IMR-90 (cell line): ENCODE measurements at regions not wholly inside any gene's neighbourhood (a gene's known extent, or its start where the extent isn't known, plus 50 kb on each side); places are given as distances from the start of the nearest gene placed in this dataset.

Experiments
- ATAC-seq: fragments of 200-7000 bp; cut with Tn5 transposase; 2 replicates; pipeline ENCODE4 v1.9.1; 2020; ENCODE audit warnings: low read depth, mild to moderate bottlenecking, moderate library complexity
- BruUV-seq: library from RNA; stranded (reverse); fragments of 400-500 nt; replicated peaks from 2 replicates; lab custom pipeline; 2021; lab: Mats Ljungman, UMichigan
- CTCF ChIA-PET: fragments of 300-600 bp; formaldehyde crosslinking; extraction: SDS; loops from one replicate; lab custom pipeline; 2021; ENCODE audit warnings: antibody characterized with exemption; lab: Yijun Ruan, JAX
- POLR2A ChIA-PET: fragments of 300-600 bp; sonication (Branson Sonifier 250); formaldehyde crosslinking; loops from one replicate; lab custom pipeline; 2022; ENCODE audit warnings: antibody characterized with exemption; ENCODE audit not compliant: unreplicated experiment; lab: Charles Lee
- DNase-seq: peaks from one replicate; pipeline ENCODE4 v3.0.0; 2013
- H2AFZ ChIP-seq: replicated peaks from 2 replicates; pipeline ENCODE3; 2013; ENCODE audit warnings: low read length, mild to moderate bottlenecking; ENCODE audit not compliant: poor library complexity
- H2AK5ac ChIP-seq: 2 replicates; pipeline ENCODE4 v1.6.1; 2013; ENCODE audit warnings: low read depth, low read length, inconsistent platforms
- H2AK9ac ChIP-seq: replicated peaks from 2 replicates; pipeline ENCODE3; 2013; ENCODE audit warnings: mild to moderate bottlenecking, low read depth, low read length, moderate library complexity; ENCODE audit not compliant: poor library complexity
- H2BK120ac ChIP-seq: 2 replicates; pipeline ENCODE4 v1.6.1; 2013; ENCODE audit warnings: low read depth, low read length, inconsistent platforms
- H2BK15ac ChIP-seq: 3 replicates; pipeline ENCODE4 v1.6.1; 2013; ENCODE audit warnings: low read depth, low read length, inconsistent platforms
- H2BK20ac ChIP-seq: 2 replicates; pipeline ENCODE4 v1.6.1; 2013; ENCODE audit warnings: low read depth, mild to moderate bottlenecking, inconsistent platforms, low read length, moderate library complexity
- H2BK5ac ChIP-seq: 2 replicates; pipeline ENCODE4 v1.6.1; 2013; ENCODE audit warnings: mild to moderate bottlenecking, low read depth, low read length, inconsistent platforms; ENCODE audit not compliant: poor library complexity, severe bottlenecking
- H3K14ac ChIP-seq: replicated peaks from 2 replicates; pipeline ENCODE4 v1.6.1; 2013; ENCODE audit warnings: low read depth, low read length, inconsistent platforms
- H3K18ac ChIP-seq: 2 replicates; pipeline ENCODE4 v1.6.1; 2013; ENCODE audit warnings: low read depth, low read length, control low read depth
- H3K23ac ChIP-seq: 2 replicates; pipeline ENCODE4 v1.6.1; 2013; ENCODE audit warnings: low read depth, low read length, inconsistent platforms
- H3K27ac ChIP-seq: 2 replicates; pipeline ENCODE4 v1.5.1; 2013; ENCODE audit warnings: mild to moderate bottlenecking, control low read depth, low read length; ENCODE audit not compliant: insufficient read depth
- H3K27me3 ChIP-seq: 2 replicates; pipeline ENCODE4 v1.6.1; 2013; ENCODE audit warnings: low read length; ENCODE audit not compliant: control insufficient read depth, insufficient read depth
- H3K36me3 ChIP-seq: 2 replicates; pipeline ENCODE4 v1.6.1; 2013; ENCODE audit warnings: low read length, mixed read lengths; ENCODE audit not compliant: control insufficient read depth, insufficient read depth
- H3K4ac ChIP-seq: 2 replicates; pipeline ENCODE4 v1.6.1; 2013; ENCODE audit warnings: low read depth, low read length, inconsistent platforms
- H3K4me1 ChIP-seq: 2 replicates; pipeline ENCODE4 v1.6.1; 2013; ENCODE audit warnings: low read length, mixed read lengths; ENCODE audit not compliant: control insufficient read depth, insufficient read depth
- H3K4me2 ChIP-seq: 2 replicates; pipeline ENCODE4 v1.6.1; 2013; ENCODE audit warnings: low read depth, mild to moderate bottlenecking, control low read depth, low read length, moderate library complexity
- H3K4me3 ChIP-seq: 2 replicates; pipeline ENCODE4 v1.5.1; 2013; ENCODE audit warnings: low read depth, mild to moderate bottlenecking, control low read depth, low read length, moderate library complexity; ENCODE audit not compliant: insufficient read depth
- H3K56ac ChIP-seq: 2 replicates; pipeline ENCODE4 v1.6.1; 2013; ENCODE audit warnings: low read length, inconsistent platforms; ENCODE audit not compliant: insufficient read depth; ENCODE audit errors: extremely low read depth
- H3K79me1 ChIP-seq, 2 experiments: 2 replicates each; pipeline ENCODE4 v1.6.1; 2013; ENCODE audit warnings: low read length in 2 of 2, inconsistent platforms in 1 of 2, low read depth in 1 of 2
- H3K9ac ChIP-seq: 2 replicates; pipeline ENCODE4 v1.6.1; 2013; ENCODE audit warnings: low read depth, low read length, control low read depth
- H3K9me1 ChIP-seq: 2 replicates; pipeline ENCODE4 v1.6.1; 2013; ENCODE audit warnings: low read length, inconsistent platforms; ENCODE audit not compliant: insufficient read depth
- H3K9me3 ChIP-seq: 2 replicates; pipeline ENCODE4 v1.6.1; 2013; ENCODE audit warnings: low read length; ENCODE audit not compliant: control insufficient read depth, insufficient read depth
- H4K20me1 ChIP-seq: 2 replicates; pipeline ENCODE4 v1.6.1; 2013; ENCODE audit warnings: low read length, inconsistent platforms; ENCODE audit not compliant: insufficient read depth
- H4K5ac ChIP-seq: 2 replicates; pipeline ENCODE4 v1.6.1; 2013; ENCODE audit warnings: mild to moderate bottlenecking, low read depth, low read length, control low read depth
- H4K8ac ChIP-seq, 2 experiments: 2 replicates each; pipeline ENCODE4 v1.6.1; 2013; ENCODE audit warnings: low read depth in 2 of 2, low read length in 2 of 2, control low read depth in 1 of 2, inconsistent platforms in 1 of 2
- H4K91ac ChIP-seq: 2 replicates; pipeline ENCODE4 v1.6.1; 2013; ENCODE audit warnings: low read depth, low read length, inconsistent platforms; ENCODE audit not compliant: insufficient read depth
- CTCF ChIP-seq: conservative IDR thresholded peaks from 2 replicates; pipeline ENCODE4 v1.5.1; 2012; ENCODE audit warnings: mild to moderate bottlenecking, low read depth, low read length, improper control_type of control experiment
- MAFK ChIP-seq: IDR thresholded peaks from 2 replicates; pipeline ENCODE4 v1.6.1; 2012; ENCODE audit warnings: low read depth, low read length, improper control_type of control experiment
- NFE2L2 ChIP-seq: fragments of 150-350 bp; IDR thresholded peaks from 2 replicates; pipeline ENCODE4 v1.6.1; 2016; ENCODE audit warnings: low read depth, mild to moderate bottlenecking, low read length
- POLR2A ChIP-seq: IDR thresholded peaks from 2 replicates; pipeline ENCODE4 v1.6.1; 2012; ENCODE audit warnings: mild to moderate bottlenecking, low read depth, low read length
- RAD21 ChIP-seq: IDR thresholded peaks from 2 replicates; pipeline ENCODE4 v1.6.1; 2012; ENCODE audit warnings: low read length, improper control_type of control experiment
- RCOR1 ChIP-seq: IDR thresholded peaks from 2 replicates; pipeline ENCODE4 v1.6.1; 2012; ENCODE audit warnings: mild to moderate bottlenecking, low read length, improper control_type of control experiment; ENCODE audit not compliant: insufficient replicate concordance
- SMC3 ChIP-seq: fragments of 150-350 bp; IDR thresholded peaks from 2 replicates; pipeline ENCODE4 v1.6.1; 2016; ENCODE audit warnings: low read depth, mild to moderate bottlenecking, antibody characterized with exemption, low read length, moderate library complexity
- USF2 ChIP-seq: fragments of 150-350 bp; IDR thresholded peaks from 2 replicates; pipeline ENCODE4 v1.6.1; 2017; ENCODE audit warnings: mild to moderate bottlenecking, antibody characterized with exemption, low read length, low read depth
- dilution Hi-C: fragments of 300-500 bp; cut with HindIII; formaldehyde crosslinking; loops from one replicate; pipeline ENCODE4 v1.14.3; 2018; ENCODE audit warnings: low sequenced_read_pairs; ENCODE audit not compliant: unreplicated experiment
- in situ Hi-C: fragments of 300-500 bp; cut with MboI; formaldehyde crosslinking; loops from 3 replicates; pipeline ENCODE4 v1.14.3; 2019; ENCODE audit warnings: low sequenced_read_pairs, inconsistent platforms, mixed read lengths
- intact Hi-C: fragments of 100-400 bp; cut with micrococcal nuclease; formaldehyde crosslinking; loops from 2 replicates; pipeline ENCODE4 v1.10.0; 2022

- Histone ChIP-seq H2AK9ac (no peak overlapping the region), H4K20me1 (no peaks in the 10 kb centered on the region), H2AFZ (no peak overlapping the region), H3K4ac (no peak overlapping the region), H2BK5ac (no peak overlapping the region), H3K18ac (no peak overlapping the region), H2BK20ac (no peak overlapping the region), H3K14ac (no peak overlapping the region), H3K27me3 (no peaks in the 10 kb centered on the region), H3K27ac (no peak overlapping the region), H3K4me1 (no peaks in the 10 kb centered on the region), H4K8ac (no peak overlapping the region), H2BK15ac (no peak overlapping the region), H3K79me1 (no peaks in the 10 kb centered on the region), H3K23ac (no peak overlapping the region), H3K9ac (no peak overlapping the region), H2BK120ac (no peak overlapping the region), H3K4me2 (no peak overlapping the region), H4K91ac (no peak overlapping the region), H4K5ac (no peak overlapping the region), H3K4me3 (no peak overlapping the region), H2AK5ac (no peak overlapping the region), H3K36me3 (no peaks in the 10 kb centered on the region), H3K56ac (no peak overlapping the region), H3K9me3 (no peaks in the 10 kb centered on the region), H3K9me1 (no peaks in the 10 kb centered on the region)
- no peak for DNase-seq
- BruUV-seq, result no TSS peak
- CTCF ChIA-PET, result interaction anchor here (1.2 to 1.5 kb wide), 2 partner anchors 9 to 10 kb away, joined by 3 to 4 read pairs; no protein-coding TSS in a partner anchor
- ATAC-seq, result no peak
- intact Hi-C loops (no loop called here), dilution Hi-C loops (no loop called here), in situ Hi-C loops (no loop called here)
- TF ChIP-seq MAFK (no peak), NFE2L2 (no peak), SMC3 (no peak), USF2 (no peak), POLR2A (no peak), CTCF (no peak), RAD21 (no peak), RCOR1 (no peak)
- POLR2A ChIA-PET, result no interaction called here
These were observed 409.1 kb upstream of the NR2F2 start for GRCh38 chr15:95921404-95921803.
